Astrocyte (in vitro differentiated cells and primary cell): ENCODE measurements at regions not wholly inside any gene's neighbourhood (a gene's known extent, or its start where the extent isn't known, plus 50 kb on each side); places are given as distances from the start of the nearest gene placed in this dataset.

Experiments used
- EZH2 ChIP-seq: IDR thresholded peaks from 2 replicates; pipeline ENCODE4 v1.6.1; 2012; ENCODE audit warnings: mild to moderate bottlenecking, low read length, inconsistent platforms; ENCODE audit not compliant: insufficient read depth
- TF ChIP-seq, protein P1 (sequence below): IDR thresholded peaks from 2 replicates; pipeline ENCODE4 v1.5.1; 2011; ENCODE audit warnings: low read depth, mild to moderate bottlenecking, inconsistent platforms, low read length, moderate library complexity; ENCODE audit not compliant: insufficient read depth

DNA sequence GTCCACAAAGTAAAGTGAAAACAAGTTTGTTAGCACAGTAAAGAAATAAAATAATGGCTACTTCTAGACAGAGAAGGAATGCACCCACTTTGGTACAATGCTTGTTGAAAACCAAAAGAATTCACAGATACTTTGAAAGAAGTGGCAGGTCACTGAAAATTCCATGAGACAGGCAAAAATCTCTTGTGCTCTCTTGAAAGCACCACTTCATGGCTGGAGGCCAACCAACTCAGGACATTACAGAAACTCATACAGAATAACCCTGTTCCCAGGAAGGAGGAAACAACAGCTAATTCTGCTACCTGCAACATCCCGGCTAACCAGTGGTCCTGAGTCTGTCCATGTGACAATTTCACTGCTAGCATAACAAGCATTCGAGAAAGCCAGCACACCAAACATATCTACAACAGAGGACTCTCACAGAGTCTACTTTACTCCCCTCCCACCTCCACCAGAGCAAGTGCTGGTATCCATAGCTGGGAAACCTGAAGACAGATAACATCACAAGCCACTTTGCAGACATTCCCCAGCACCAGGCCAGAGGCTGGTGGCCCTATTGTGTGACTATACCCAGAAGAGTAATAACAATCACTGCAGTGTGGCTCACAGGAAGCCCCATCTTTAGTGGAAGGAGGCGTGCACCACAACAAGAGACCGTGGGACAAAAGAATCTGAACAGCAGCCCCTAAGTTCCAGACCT is 255.3 kb upstream of the SLITRK3 start:
- no peak for TF ChIP-seq EZH2
- TF ChIP-seq, protein P1, sequence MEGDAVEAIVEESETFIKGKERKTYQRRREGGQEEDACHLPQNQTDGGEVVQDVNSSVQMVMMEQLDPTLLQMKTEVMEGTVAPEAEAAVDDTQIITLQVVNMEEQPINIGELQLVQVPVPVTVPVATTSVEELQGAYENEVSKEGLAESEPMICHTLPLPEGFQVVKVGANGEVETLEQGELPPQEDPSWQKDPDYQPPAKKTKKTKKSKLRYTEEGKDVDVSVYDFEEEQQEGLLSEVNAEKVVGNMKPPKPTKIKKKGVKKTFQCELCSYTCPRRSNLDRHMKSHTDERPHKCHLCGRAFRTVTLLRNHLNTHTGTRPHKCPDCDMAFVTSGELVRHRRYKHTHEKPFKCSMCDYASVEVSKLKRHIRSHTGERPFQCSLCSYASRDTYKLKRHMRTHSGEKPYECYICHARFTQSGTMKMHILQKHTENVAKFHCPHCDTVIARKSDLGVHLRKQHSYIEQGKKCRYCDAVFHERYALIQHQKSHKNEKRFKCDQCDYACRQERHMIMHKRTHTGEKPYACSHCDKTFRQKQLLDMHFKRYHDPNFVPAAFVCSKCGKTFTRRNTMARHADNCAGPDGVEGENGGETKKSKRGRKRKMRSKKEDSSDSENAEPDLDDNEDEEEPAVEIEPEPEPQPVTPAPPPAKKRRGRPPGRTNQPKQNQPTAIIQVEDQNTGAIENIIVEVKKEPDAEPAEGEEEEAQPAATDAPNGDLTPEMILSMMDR, result no peak
